Progenitor cell of endocrine pancreas (in vitro differentiated cells): ENCODE measurements at regions not wholly inside any gene's neighbourhood (a gene's known extent, or its start where the extent isn't known, plus 50 kb on each side); places are given as distances from the start of the nearest gene placed in this dataset.

ENCODE experiments used
- DNase-seq: peaks from one replicate; pipeline ENCODE4 v3.0.0; 2021; ENCODE audit warnings: low spot score; ENCODE audit not compliant: unreplicated experiment
- H3K27ac Mint-ChIP-seq: 2 replicates; pipeline ENCODE4 v1.8.0; 2021; ENCODE audit warnings: mild to moderate bottlenecking, moderate library complexity, mixed read lengths
- H3K27me3 Mint-ChIP-seq: 2 replicates; pipeline ENCODE4 v1.8.0; 2021; ENCODE audit warnings: mixed read lengths
- H3K36me3 Mint-ChIP-seq: 2 replicates; pipeline ENCODE4 v1.8.0; 2022; ENCODE audit warnings: mixed read lengths; ENCODE audit not compliant: insufficient read depth
- H3K4me1 Mint-ChIP-seq: 2 replicates; pipeline ENCODE4 v1.8.0; 2021; ENCODE audit warnings: low read depth, mixed read lengths
- H3K4me3 Mint-ChIP-seq: 2 replicates; pipeline ENCODE4 v1.8.0; 2021; ENCODE audit warnings: low read depth, mild to moderate bottlenecking, moderate library complexity, mixed read lengths
- H3K9me3 Mint-ChIP-seq: 2 replicates; pipeline ENCODE4 v1.8.0; 2021; ENCODE audit warnings: low read depth, mixed read lengths
- TF ChIP-seq, protein P1 (sequence below): fragments of 200-600 bp; sonication (generic); IDR thresholded peaks from one replicate; pipeline ENCODE4 v1.5.0; 2021; ENCODE audit warnings: antibody characterized with exemption, mild to moderate bottlenecking; ENCODE audit not compliant: unreplicated experiment

DNA sequence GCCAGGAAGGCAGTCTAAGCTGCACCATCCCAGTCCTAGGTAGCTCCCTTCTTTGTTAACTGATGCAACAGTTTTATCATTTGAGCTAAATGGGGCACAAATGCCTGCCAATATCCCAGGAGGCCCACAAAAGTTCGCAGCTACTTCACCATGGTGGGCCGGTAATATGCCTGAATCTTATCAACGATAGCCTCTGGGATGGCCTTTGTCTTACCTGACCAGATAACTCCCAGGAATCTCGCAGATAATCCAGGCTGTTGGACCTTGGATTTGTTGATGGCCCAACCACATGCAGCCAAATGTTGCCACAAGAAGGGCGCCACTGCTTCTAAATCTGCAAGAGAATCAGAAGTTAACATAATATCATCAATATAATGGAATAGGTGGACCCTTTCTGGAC lies 83.8 kb upstream of the ATP10B start:
- Mint-ChIP-seq H3K36me3 (no peaks in the 10 kb centered on the region), H3K4me1 (peaks cover 6% of the 10 kb centered on the region), H3K27ac (no peak overlapping the region), H3K9me3 (no peaks in the 10 kb centered on the region), H3K27me3 (no peaks in the 10 kb centered on the region), H3K4me3 (no peak overlapping the region)
- TF ChIP-seq, protein P1, sequence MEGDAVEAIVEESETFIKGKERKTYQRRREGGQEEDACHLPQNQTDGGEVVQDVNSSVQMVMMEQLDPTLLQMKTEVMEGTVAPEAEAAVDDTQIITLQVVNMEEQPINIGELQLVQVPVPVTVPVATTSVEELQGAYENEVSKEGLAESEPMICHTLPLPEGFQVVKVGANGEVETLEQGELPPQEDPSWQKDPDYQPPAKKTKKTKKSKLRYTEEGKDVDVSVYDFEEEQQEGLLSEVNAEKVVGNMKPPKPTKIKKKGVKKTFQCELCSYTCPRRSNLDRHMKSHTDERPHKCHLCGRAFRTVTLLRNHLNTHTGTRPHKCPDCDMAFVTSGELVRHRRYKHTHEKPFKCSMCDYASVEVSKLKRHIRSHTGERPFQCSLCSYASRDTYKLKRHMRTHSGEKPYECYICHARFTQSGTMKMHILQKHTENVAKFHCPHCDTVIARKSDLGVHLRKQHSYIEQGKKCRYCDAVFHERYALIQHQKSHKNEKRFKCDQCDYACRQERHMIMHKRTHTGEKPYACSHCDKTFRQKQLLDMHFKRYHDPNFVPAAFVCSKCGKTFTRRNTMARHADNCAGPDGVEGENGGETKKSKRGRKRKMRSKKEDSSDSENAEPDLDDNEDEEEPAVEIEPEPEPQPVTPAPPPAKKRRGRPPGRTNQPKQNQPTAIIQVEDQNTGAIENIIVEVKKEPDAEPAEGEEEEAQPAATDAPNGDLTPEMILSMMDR, result no peak
- DNase-seq, result no peak

DNA sequence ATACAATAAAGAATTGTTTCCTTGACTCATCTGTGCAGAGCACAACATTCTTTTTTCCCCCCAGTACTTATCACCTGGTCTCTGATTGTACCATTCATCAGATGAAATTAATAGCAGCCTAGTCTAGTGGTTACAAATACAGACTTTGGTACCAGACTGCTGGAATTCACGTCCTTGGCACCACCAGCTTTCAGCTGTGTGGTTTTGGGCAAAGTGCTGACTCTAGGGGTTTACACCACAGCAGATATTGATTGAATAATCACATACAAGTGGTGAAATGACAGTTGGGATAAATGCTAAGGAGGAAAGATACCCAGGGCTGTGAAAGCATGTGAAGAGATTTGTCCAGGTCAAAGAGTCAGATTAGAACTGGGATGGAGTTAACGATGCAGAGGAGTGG lies 79.3 kb upstream of the ATP10B start:
- H3K27ac Mint-ChIP-seq, result peak overlapping the region; percentile 73

DNA sequence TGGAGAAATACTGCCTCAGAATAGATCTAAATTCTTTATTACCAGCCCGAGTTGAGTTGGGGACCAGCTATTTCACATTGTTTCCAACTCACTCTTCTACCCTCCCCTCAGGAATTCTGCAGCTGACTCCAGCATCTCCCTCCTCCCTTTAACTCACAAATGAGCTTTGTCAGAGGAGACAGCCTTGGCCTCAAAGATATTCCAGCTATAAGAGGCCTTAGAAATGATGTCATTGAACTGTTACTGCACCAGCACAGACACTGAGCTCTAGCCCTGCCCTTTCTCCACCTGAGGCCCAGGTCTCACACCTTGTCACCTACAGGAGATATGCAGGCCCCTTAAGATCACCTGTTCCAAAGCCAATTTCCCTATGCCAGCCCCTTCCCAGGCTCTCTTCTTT lies 78.4 kb upstream of the ATP10B start:
- Mint-ChIP-seq H3K4me3 (no peak overlapping the region), H3K4me1 (peaks cover 53% of the 10 kb centered on the region), H3K27ac (peak overlapping the region; percentile 95), H3K36me3 (no peaks in the 10 kb centered on the region), H3K9me3 (no peaks in the 10 kb centered on the region), H3K27me3 (no peaks in the 10 kb centered on the region)
- DNase-seq, result no peak
- TF ChIP-seq, protein P1, result no peak

More for the DNA sequence above, 79.3 kb upstream of the ATP10B start:
- no peak for DNase-seq
- no peaks in the 10 kb centered on the region for H3K36me3 Mint-ChIP-seq
- H3K4me1 Mint-ChIP-seq, result peaks cover 46% of the 10 kb centered on the region
- H3K27me3 Mint-ChIP-seq, result no peaks in the 10 kb centered on the region
- TF ChIP-seq, protein P1, result no peak
- H3K9me3 Mint-ChIP-seq, result no peaks in the 10 kb centered on the region
- no peak overlapping the region for H3K4me3 Mint-ChIP-seq

DNA sequence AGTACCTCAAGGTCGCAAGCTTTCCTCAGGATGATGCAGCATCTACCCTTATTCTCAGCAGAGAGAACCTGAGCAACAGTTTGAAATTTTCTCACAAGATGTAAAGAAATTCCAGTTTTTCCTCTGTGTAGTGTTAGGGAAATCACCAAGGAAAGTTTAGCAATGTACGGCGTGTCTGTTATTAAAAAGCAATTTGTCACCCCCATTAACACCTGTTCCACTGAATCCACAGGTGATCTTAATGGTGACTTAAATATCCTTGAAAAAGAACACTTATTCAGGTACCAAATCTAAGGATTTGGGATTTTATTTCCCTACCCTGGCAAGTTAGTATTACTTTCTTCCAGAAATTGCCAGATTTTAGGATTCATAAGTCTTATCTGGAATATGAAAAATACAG lies 77.9 kb upstream of the ATP10B start:
- H3K4me1 Mint-ChIP-seq, result peaks cover 58% of the 10 kb centered on the region
- TF ChIP-seq, protein P1, result no peak
- no peaks in the 10 kb centered on the region for H3K36me3 Mint-ChIP-seq
- DNase-seq, result no peak
- peaks cover under 1% of the 10 kb centered on the region for H3K9me3 Mint-ChIP-seq
- H3K27ac Mint-ChIP-seq, result peak overlapping the region; percentile 59
- no peak overlapping the region for H3K4me3 Mint-ChIP-seq
- H3K27me3 Mint-ChIP-seq, result no peaks in the 10 kb centered on the region

DNA sequence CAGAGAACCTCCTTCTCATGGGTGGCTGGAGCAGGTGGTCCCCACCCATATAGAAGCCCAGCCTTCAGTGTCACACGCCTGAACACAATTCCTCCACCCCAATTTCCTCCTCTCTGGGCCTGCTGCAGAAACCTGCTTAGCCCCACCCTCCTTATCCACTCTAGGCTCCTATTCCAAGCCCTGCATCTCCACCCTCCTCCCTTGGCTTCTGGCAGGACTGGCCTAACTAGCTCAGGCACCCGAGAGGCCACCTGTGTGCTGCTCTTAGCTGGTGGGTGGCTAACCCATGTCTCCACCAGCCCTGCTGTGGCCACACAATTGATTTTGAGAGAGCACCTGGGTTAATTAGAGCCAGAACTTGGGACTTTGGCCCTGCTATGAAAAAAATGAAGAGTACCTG lies 77.3 kb upstream of the ATP10B start:
- H3K9me3 Mint-ChIP-seq, result peaks cover 2% of the 10 kb centered on the region
- no peaks in the 10 kb centered on the region for H3K36me3 Mint-ChIP-seq
- no peaks in the 10 kb centered on the region for H3K27me3 Mint-ChIP-seq
- DNase-seq, result no peak
- TF ChIP-seq, protein P1, result no peak
- no peak overlapping the region for H3K4me3 Mint-ChIP-seq
- H3K4me1 Mint-ChIP-seq, result peaks cover 64% of the 10 kb centered on the region
- peak overlapping the region; percentile 59 for H3K27ac Mint-ChIP-seq
